Vagina (tissue), 2 donors: ENCODE measurements at regions not wholly inside any gene's neighbourhood (a gene's known extent, or its start where the extent isn't known, plus 50 kb on each side); places are given as distances from the start of the nearest gene placed in this dataset.

Experiments used
- DNase-seq, 2 donors: peaks; one replicate each; pipeline ENCODE4 v3.0.0-alpha.2; 2017; ENCODE audit errors: extremely low spot score in 2 of 2
- H3K27ac ChIP-seq: fragments of 200-600 bp; sonication (generic); one replicate; pipeline ENCODE4 v1.5.1; 2019
- H3K27me3 ChIP-seq: fragments of 200-600 bp; sonication (generic); one replicate; pipeline ENCODE4 v1.5.1; 2019
- H3K36me3 ChIP-seq, 2 donors: fragments of 200-600 bp; sonication (generic); one replicate each; pipeline ENCODE4 v1.5.1; 2017 to 2019
- H3K4me1 ChIP-seq: fragments of 200-600 bp; sonication (generic); one replicate; pipeline ENCODE4 v1.5.1; 2019
- H3K4me3 ChIP-seq, 2 donors: fragments of 200-600 bp; sonication (generic); 1 replicate in 1 of 2; 2 replicates in 1 of 2; pipeline ENCODE4 v1.5.1; 2016 to 2019
- H3K9me3 ChIP-seq: fragments of 200-600 bp; sonication (generic); one replicate; pipeline ENCODE4 v1.5.1; 2019
- CTCF ChIP-seq, 3 experiments: fragments of 450-650 bp in 2 of 3; fragments of 200-600 bp in 1 of 3; sonication (generic) in 1 of 3; IDR thresholded peaks; one replicate each; pipeline ENCODE4 v1.5.1; 2017 to 2019; ENCODE audit warnings: antibody characterized with exemption in 3 of 3, mild to moderate bottlenecking in 2 of 3, moderate library complexity in 2 of 3
- POLR2A ChIP-seq, 2 donors: fragments of 450-650 bp; IDR thresholded peaks; one replicate each; pipeline ENCODE4 v1.6.1; 2017; ENCODE audit warnings: antibody characterized with exemption in 2 of 2, mild to moderate bottlenecking in 2 of 2, moderate library complexity in 2 of 2
- POLR2AphosphoS5 ChIP-seq, 2 donors: sonication (generic); formaldehyde crosslinking; IDR thresholded peaks; one replicate each; pipeline ENCODE4 v1.9.0; 2017; ENCODE audit warnings: antibody characterized with exemption in 2 of 2, mild to moderate bottlenecking in 2 of 2, low read depth in 1 of 2; ENCODE audit not compliant: insufficient read depth in 1 of 2
- intact Hi-C: fragments of 100-400 bp; cut with DNase I; formaldehyde crosslinking; loops from one replicate; pipeline ENCODE4 v1.15.1; 2023

GRCh38 chr1:80448081-80448480, 1352.7 kb upstream of the ADGRL2 start:
- H3K27me3 ChIP-seq, result no peaks in the 10 kb centered on the region
- no peak overlapping the region for H3K4me3 ChIP-seq
- no peaks in the 10 kb centered on the region for H3K9me3 ChIP-seq
- no peak for DNase-seq
- H3K36me3 ChIP-seq, result no peaks in the 10 kb centered on the region
- no peak overlapping the region for H3K27ac ChIP-seq
- TF ChIP-seq CTCF (IDR thresholded peaks at IDR 0.05), result no peak
- TF ChIP-seq POLR2AphosphoS5 (IDR thresholded peaks at IDR 0.05; ENCODE audit: insufficient read depth in 1 of 2, low read depth in 1 of 2), result no peak
- TF ChIP-seq POLR2A (IDR thresholded peaks at IDR 0.05), result no peak
- intact Hi-C loops, result no loop called here
- no peaks in the 10 kb centered on the region for H3K4me1 ChIP-seq

- Histone ChIP-seq H3K27ac (no peak overlapping the region), H3K4me1 (no peaks in the 10 kb centered on the region), H3K4me3 (no peak overlapping the region), H3K36me3 (no peaks in the 10 kb centered on the region), H3K9me3 (no peaks in the 10 kb centered on the region), H3K27me3 (no peaks in the 10 kb centered on the region)
- DNase-seq, result no peak
- intact Hi-C loops, result no loop called here
- TF ChIP-seq POLR2A (IDR thresholded peaks at IDR 0.05) (no peak), POLR2AphosphoS5 (IDR thresholded peaks at IDR 0.05; ENCODE audit: insufficient read depth in 1 of 2, low read depth in 1 of 2) (no peak), CTCF (IDR thresholded peaks at IDR 0.05) (no peak)
Measured at GRCh38 chr1:80447526-80447925, 1353.2 kb upstream of the ADGRL2 start.

- no peak for TF ChIP-seq POLR2AphosphoS5 (IDR thresholded peaks at IDR 0.05; ENCODE audit: insufficient read depth in 1 of 2, low read depth in 1 of 2)
- no peak for TF ChIP-seq CTCF (IDR thresholded peaks at IDR 0.05)
- TF ChIP-seq POLR2A (IDR thresholded peaks at IDR 0.05), result no peak
- no peaks in the 10 kb centered on the region for H3K4me1 ChIP-seq
- intact Hi-C loops, result no loop called here
- H3K9me3 ChIP-seq, result no peaks in the 10 kb centered on the region
- no peaks in the 10 kb centered on the region for H3K27me3 ChIP-seq
- H3K27ac ChIP-seq, result no peak overlapping the region
- H3K4me3 ChIP-seq, result no peak overlapping the region
- H3K36me3 ChIP-seq, result no peaks in the 10 kb centered on the region
- DNase-seq, result no peak
Measured at GRCh38 chr1:80445033-80445432, 1355.7 kb upstream of the ADGRL2 start.

GRCh38 chr1:80444171-80444570, 1356.6 kb upstream of the ADGRL2 start:
- no peak overlapping the region for H3K27ac ChIP-seq
- TF ChIP-seq POLR2A (IDR thresholded peaks at IDR 0.05) (no peak), CTCF (IDR thresholded peaks at IDR 0.05) (no peak), POLR2AphosphoS5 (IDR thresholded peaks at IDR 0.05; ENCODE audit: insufficient read depth in 1 of 2, low read depth in 1 of 2) (no peak)

GRCh38 chr1:80441664-80442063, 1359.1 kb upstream of the ADGRL2 start:
- Histone ChIP-seq H3K27ac (no peak overlapping the region), H3K4me1 (no peaks in the 10 kb centered on the region), H3K4me3 (no peak overlapping the region), H3K36me3 (no peaks in the 10 kb centered on the region), H3K27me3 (no peaks in the 10 kb centered on the region), H3K9me3 (no peaks in the 10 kb centered on the region)
- DNase-seq, result no peak
- intact Hi-C loops, result no loop called here
- TF ChIP-seq CTCF (IDR thresholded peaks at IDR 0.05) (no peak), POLR2A (IDR thresholded peaks at IDR 0.05) (no peak), POLR2AphosphoS5 (IDR thresholded peaks at IDR 0.05; ENCODE audit: insufficient read depth in 1 of 2, low read depth in 1 of 2) (no peak)

More at GRCh38 chr1:80444171-80444570, 1356.6 kb upstream of the ADGRL2 start:
- DNase-seq, result no peak
- Histone ChIP-seq H3K36me3 (no peaks in the 10 kb centered on the region), H3K9me3 (no peaks in the 10 kb centered on the region), H3K4me3 (no peak overlapping the region), H3K27me3 (no peaks in the 10 kb centered on the region), H3K4me1 (no peaks in the 10 kb centered on the region)
- intact Hi-C loops, result no loop called here
